OCI-LY3 (cell line): ENCODE measurements at regions not wholly inside any gene's neighbourhood (a gene's known extent, or its start where the extent isn't known, plus 50 kb on each side); places are given as distances from the start of the nearest gene placed in this dataset.

ENCODE experiments used
- EZH2phosphoT487 ChIP-seq: fragments of 200-600 bp; shearing (Covaris generic); IDR thresholded peaks from 2 replicates; pipeline ENCODE4 v1.6.1; 2018; ENCODE audit warnings: antibody characterized with exemption, mixed run types, low read depth
- TF ChIP-seq, protein P1 (sequence below): fragments of 200-600, 300-600 bp; sonication (generic); IDR thresholded peaks from 2 replicates; pipeline ENCODE4 v1.5.1; 2014; ENCODE audit warnings: antibody characterized with exemption, low read length, low read depth

DNA sequence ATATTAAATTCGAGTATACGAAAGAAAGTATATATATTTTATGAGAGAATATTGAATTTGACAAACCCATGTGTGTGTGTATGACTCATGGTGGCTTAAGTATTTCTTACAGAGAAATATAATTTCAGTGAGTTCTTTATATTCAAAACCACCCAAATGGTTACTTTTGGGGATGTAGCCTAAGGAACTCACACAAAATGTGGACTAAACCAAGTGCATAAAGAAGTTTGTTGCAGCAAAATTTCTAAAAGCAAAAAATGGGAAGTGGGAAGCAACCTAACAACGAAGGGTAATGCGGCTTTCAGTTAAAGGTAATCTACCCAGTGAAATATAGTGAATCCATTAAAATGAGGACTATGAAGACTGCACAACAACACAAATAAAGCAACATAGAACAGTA is 277.1 kb downstream of the EDEM1 start:
- TF ChIP-seq, protein P1, sequence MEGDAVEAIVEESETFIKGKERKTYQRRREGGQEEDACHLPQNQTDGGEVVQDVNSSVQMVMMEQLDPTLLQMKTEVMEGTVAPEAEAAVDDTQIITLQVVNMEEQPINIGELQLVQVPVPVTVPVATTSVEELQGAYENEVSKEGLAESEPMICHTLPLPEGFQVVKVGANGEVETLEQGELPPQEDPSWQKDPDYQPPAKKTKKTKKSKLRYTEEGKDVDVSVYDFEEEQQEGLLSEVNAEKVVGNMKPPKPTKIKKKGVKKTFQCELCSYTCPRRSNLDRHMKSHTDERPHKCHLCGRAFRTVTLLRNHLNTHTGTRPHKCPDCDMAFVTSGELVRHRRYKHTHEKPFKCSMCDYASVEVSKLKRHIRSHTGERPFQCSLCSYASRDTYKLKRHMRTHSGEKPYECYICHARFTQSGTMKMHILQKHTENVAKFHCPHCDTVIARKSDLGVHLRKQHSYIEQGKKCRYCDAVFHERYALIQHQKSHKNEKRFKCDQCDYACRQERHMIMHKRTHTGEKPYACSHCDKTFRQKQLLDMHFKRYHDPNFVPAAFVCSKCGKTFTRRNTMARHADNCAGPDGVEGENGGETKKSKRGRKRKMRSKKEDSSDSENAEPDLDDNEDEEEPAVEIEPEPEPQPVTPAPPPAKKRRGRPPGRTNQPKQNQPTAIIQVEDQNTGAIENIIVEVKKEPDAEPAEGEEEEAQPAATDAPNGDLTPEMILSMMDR: no peak
- TF ChIP-seq EZH2phosphoT487: no peak
